GM12878 (cell line): ENCODE measurements at regions not wholly inside any gene's neighbourhood (a gene's known extent, or its start where the extent isn't known, plus 50 kb on each side); places are given as distances from the start of the nearest gene placed in this dataset.
A peak's percentile ranks its signal among the peaks of the same experiment; 100 is the strongest.

Source experiments
- BCL3 ChIP-seq: IDR thresholded peaks from 2 replicates; pipeline ENCODE4 v1.6.1; 2011; ENCODE audit warnings: borderline replicate concordance, low read depth, mild to moderate bottlenecking, moderate library complexity, low read length; ENCODE audit not compliant: insufficient read depth, poor library complexity, severe bottlenecking
- CREB1 ChIP-seq: IDR thresholded peaks from 2 replicates; pipeline ENCODE4 v1.6.1; 2012; ENCODE audit warnings: low read depth, mild to moderate bottlenecking, inconsistent platforms
- DPF2 ChIP-seq: fragments of 450-650 bp; IDR thresholded peaks from 2 replicates; pipeline ENCODE4 v1.6.1; 2017; ENCODE audit warnings: mild to moderate bottlenecking
- E4F1 ChIP-seq: fragments of 450-650 bp; IDR thresholded peaks from 2 replicates; pipeline ENCODE4 v1.6.1; 2018; ENCODE audit warnings: borderline replicate concordance, mild to moderate bottlenecking; ENCODE audit not compliant: partially characterized antibody
- EED ChIP-seq: sonication (generic); IDR thresholded peaks from 2 replicates; pipeline ENCODE4 v1.6.1; 2016; ENCODE audit warnings: antibody characterized with exemption, low read depth
- ELK1 ChIP-seq: IDR thresholded peaks from 2 replicates; pipeline ENCODE4 v1.6.1; 2012; ENCODE audit warnings: low read depth, low read length, improper control_type of control experiment
- EP300 ChIP-seq, 2 experiments: fragments of 150-350 bp in 1 of 2; IDR thresholded peaks; 2 replicates each; pipeline ENCODE4 v1.6.1; 2011 to 2012; ENCODE audit warnings: low read depth in 2 of 2, low read length in 2 of 2, borderline replicate concordance in 1 of 2, improper control_type of control experiment in 1 of 2, inconsistent platforms in 1 of 2; ENCODE audit not compliant: control insufficient read depth in 1 of 2
- ESRRA ChIP-seq: IDR thresholded peaks from 2 replicates; pipeline ENCODE4 v1.6.1; 2012; ENCODE audit warnings: mild to moderate bottlenecking, low read length, improper control_type of control experiment
- GABPA ChIP-seq: IDR thresholded peaks from 2 replicates; pipeline ENCODE4 v1.6.1; 2014; ENCODE audit warnings: antibody characterized with exemption, low read depth, mild to moderate bottlenecking, inconsistent platforms
- HDAC2 ChIP-seq: fragments of 200-600 bp; sonication (generic); IDR thresholded peaks from 2 replicates; pipeline ENCODE4 v1.6.1; 2017
- HDGF ChIP-seq: fragments of 450-650 bp; IDR thresholded peaks from 2 replicates; pipeline ENCODE4 v1.6.1; 2016; ENCODE audit warnings: antibody characterized with exemption
- IRF4 ChIP-seq: IDR thresholded peaks from 2 replicates; pipeline ENCODE4 v1.6.1; 2011; ENCODE audit warnings: low read depth, low read length
- KDM1A ChIP-seq: fragments of 200-600 bp; sonication (generic); IDR thresholded peaks from 2 replicates; pipeline ENCODE4 v1.6.1; 2016; ENCODE audit warnings: borderline replicate concordance
- MTA2 ChIP-seq: fragments of 450-650 bp; IDR thresholded peaks from 2 replicates; pipeline ENCODE4 v1.6.1; 2016; ENCODE audit warnings: low read depth, mild to moderate bottlenecking, moderate library complexity
- MTA3 ChIP-seq: IDR thresholded peaks from 2 replicates; pipeline ENCODE4 v1.6.1; 2012; ENCODE audit warnings: low read length, inconsistent platforms, borderline replicate concordance
- MXI1 ChIP-seq: fragments of 150-350 bp; IDR thresholded peaks from 2 replicates; pipeline ENCODE4 v1.6.1; 2011; ENCODE audit warnings: low read depth, mild to moderate bottlenecking, inconsistent platforms, low read length, improper control_type of control experiment
- MYB ChIP-seq: fragments of 150-350 bp; IDR thresholded peaks from 2 replicates; pipeline ENCODE4 v1.6.1; 2014; ENCODE audit warnings: mild to moderate bottlenecking, low read depth, low read length, borderline replicate concordance
- NFIC ChIP-seq: IDR thresholded peaks from 2 replicates; pipeline ENCODE4 v1.6.1; 2012; ENCODE audit warnings: low read depth, mild to moderate bottlenecking, inconsistent platforms, low read length, moderate library complexity
- POLR2AphosphoS2 ChIP-seq: IDR thresholded peaks from 2 replicates; pipeline ENCODE4 v1.6.1; 2011; ENCODE audit warnings: low read depth, mild to moderate bottlenecking, low read length, improper control_type of control experiment, moderate library complexity
- SMAD1 ChIP-seq: fragments of 450-650 bp; IDR thresholded peaks from 2 replicates; pipeline ENCODE4 v1.6.1; 2018; ENCODE audit warnings: mild to moderate bottlenecking, low read depth; ENCODE audit not compliant: partially characterized antibody
- YY1 ChIP-seq: IDR thresholded peaks from 2 replicates; pipeline ENCODE4 v1.6.1; 2011; ENCODE audit warnings: low read depth, mild to moderate bottlenecking, low read length
- ZBED1 ChIP-seq: IDR thresholded peaks from 2 replicates; pipeline ENCODE4 v1.6.1; 2016; ENCODE audit warnings: borderline replicate concordance
- ZBTB11 ChIP-seq: fragments of 450-650 bp; formaldehyde crosslinking; IDR thresholded peaks from 2 replicates; pipeline ENCODE4 v1.5.0; 2022; ENCODE audit warnings: mild to moderate bottlenecking, missing genetic modification characterization

DNA sequence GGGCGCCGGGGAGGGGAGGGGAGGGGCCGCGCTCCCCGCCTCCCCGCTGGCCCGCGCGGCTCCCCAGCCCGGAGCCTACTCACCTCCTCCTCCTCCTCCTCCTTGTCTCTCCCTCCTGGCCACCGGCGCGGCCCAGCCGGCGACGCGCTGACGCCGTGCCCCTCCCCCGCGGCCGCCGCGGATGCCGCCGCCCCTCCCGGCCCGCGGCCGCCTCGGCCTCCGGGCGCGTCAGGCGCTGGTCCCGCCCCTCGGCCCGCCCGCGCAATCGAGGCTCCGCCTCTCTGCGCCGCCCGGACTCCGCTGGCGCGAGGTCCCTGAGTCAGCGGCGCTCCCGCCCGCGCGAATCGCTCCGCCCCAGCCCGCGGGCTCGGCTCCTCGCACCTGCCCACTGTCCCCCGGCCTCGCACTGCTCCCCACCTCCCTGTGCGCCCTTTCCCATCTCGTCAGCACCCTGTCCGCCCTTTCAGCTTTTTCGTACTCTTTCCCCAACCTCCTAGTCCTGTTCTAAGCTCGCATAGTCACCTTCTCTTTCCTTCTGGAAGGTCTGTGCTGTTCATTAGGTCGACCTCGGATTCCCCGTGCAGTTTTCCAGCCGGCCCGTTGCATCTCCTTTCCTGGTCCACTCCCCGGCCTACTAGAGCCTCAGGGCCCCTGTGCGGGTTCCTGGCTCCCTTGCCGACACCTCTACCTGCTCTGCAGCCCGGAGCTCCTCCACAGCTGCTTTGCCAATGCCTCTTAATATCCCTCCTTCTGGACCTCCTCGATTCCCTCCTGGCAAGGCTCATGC, 187.4 kb downstream of the ZEB2 start (continued):
- no peak for TF ChIP-seq E4F1
- no peak for TF ChIP-seq SMAD1
- peak; percentile 44; the same call in 1 of the 2 replicates for TF ChIP-seq YY1
- no peak for TF ChIP-seq KDM1A
- peak; percentile 37 for TF ChIP-seq DPF2
- TF ChIP-seq HDAC2: no peak
- no peak for TF ChIP-seq ZBTB11 (CRISPR knock-in tag)
- no peak for TF ChIP-seq MTA3
- TF ChIP-seq CREB1: 0 out of 2 replicates have a peak, but pooled peaks have one; percentile 17
- no peak for TF ChIP-seq POLR2AphosphoS2
- 0 out of 2 replicates have a peak, but pooled peaks have one; percentile 7 for TF ChIP-seq EED
- 0 out of 2 replicates have a peak, but pooled peaks have one; percentile 46 for TF ChIP-seq HDGF
- TF ChIP-seq BCL3: no peak
- no peak for TF ChIP-seq MTA2
- TF ChIP-seq NFIC: no peak
- TF ChIP-seq IRF4: no peak
- 0 out of 2 replicates have a peak, but pooled peaks have one; percentile 37 for TF ChIP-seq MXI1
- no peak for TF ChIP-seq MYB
- TF ChIP-seq GABPA: no peak
- TF ChIP-seq ELK1: no peak
- no peak for TF ChIP-seq ESRRA
- no peak for TF ChIP-seq EP300 (IDR thresholded peaks at IDR 0.05; ENCODE audit: borderline replicate concordance in 1 of 2, control insufficient read depth in 1 of 2, low read depth in 2 of 2, low read length in 2 of 2)
- TF ChIP-seq ZBED1: no peak
